Liver (tissue), 8 donors: ENCODE measurements at regions not wholly inside any gene's neighbourhood (a gene's known extent, or its start where the extent isn't known, plus 50 kb on each side); places are given as distances from the start of the nearest gene placed in this dataset.

Experiments used
- DNase-seq: peaks from one replicate; pipeline ENCODE4 v3.0.0-alpha.2; 2017; ENCODE audit warnings: low spot score
- H3K27ac ChIP-seq, 2 donors: one replicate each; pipeline ENCODE4 v1.7.0; 2013; ENCODE audit warnings: inconsistent platforms in 2 of 2, low read length in 2 of 2, control low read depth in 1 of 2, low read depth in 1 of 2, mild to moderate bottlenecking in 1 of 2
- H3K27me3 ChIP-seq, 4 donors: one replicate each; pipeline versions ENCODE4 v1.6.1 to v1.7.0; 2013; ENCODE audit warnings: low read length in 3 of 4, inconsistent platforms in 1 of 4, mild to moderate bottlenecking in 1 of 4, moderate library complexity in 1 of 4; ENCODE audit not compliant: control insufficient read depth in 4 of 4, insufficient read depth in 4 of 4
- H3K36me3 ChIP-seq, 4 donors: one replicate each; pipeline versions ENCODE4 v1.6.1 to v1.7.0; 2013; ENCODE audit warnings: low read length in 3 of 4, mild to moderate bottlenecking in 3 of 4, low read depth in 1 of 4, moderate library complexity in 1 of 4; ENCODE audit not compliant: control insufficient read depth in 4 of 4, insufficient read depth in 3 of 4
- H3K4me1 ChIP-seq, 4 donors: one replicate each; pipeline versions ENCODE4 v1.6.1 to v1.7.0; 2013; ENCODE audit warnings: low read length in 3 of 4, mild to moderate bottlenecking in 3 of 4, moderate library complexity in 1 of 4; ENCODE audit not compliant: control insufficient read depth in 4 of 4, insufficient read depth in 4 of 4
- H3K4me3 ChIP-seq, 3 donors: one replicate each; pipeline versions ENCODE4 v1.6.1 to v1.7.0; 2013; ENCODE audit warnings: low read length in 3 of 3, control low read depth in 1 of 3, low read depth in 1 of 3, mild to moderate bottlenecking in 1 of 3
- H3K9ac ChIP-seq, 2 donors: one replicate each; pipeline ENCODE4 v1.7.0; 2013; ENCODE audit warnings: low read length in 2 of 2, mild to moderate bottlenecking in 2 of 2, moderate library complexity in 2 of 2, control low read depth in 1 of 2, low read depth in 1 of 2
- H3K9me3 ChIP-seq, 4 donors: one replicate each; pipeline versions ENCODE4 v1.6.1 to v1.7.0; 2013; ENCODE audit warnings: low read length in 3 of 4; ENCODE audit not compliant: control insufficient read depth in 4 of 4
- ATF3 ChIP-seq: IDR thresholded peaks from 2 replicates; pipeline ENCODE4 v1.6.1; 2016; ENCODE audit warnings: antibody characterized with exemption
- CTCF ChIP-seq: fragments of 150-350 bp; IDR thresholded peaks from 2 replicates; pipeline ENCODE4 v1.5.1; 2017; ENCODE audit warnings: improper control_type of control experiment, low read depth, low read length; ENCODE audit not compliant: missing input control
- EGR1 ChIP-seq, 2 donors: IDR thresholded peaks; 2 replicates each; pipeline ENCODE4 v1.6.1; 2016 to 2018; ENCODE audit warnings: antibody characterized with exemption in 2 of 2, low read depth in 2 of 2
- FOXA1 ChIP-seq: IDR thresholded peaks from 2 replicates; pipeline ENCODE4 v1.6.1; 2016; ENCODE audit warnings: antibody characterized with exemption
- FOXA2 ChIP-seq: IDR thresholded peaks from 2 replicates; pipeline ENCODE4 v1.6.1; 2016; ENCODE audit warnings: antibody characterized with exemption
- GABPA ChIP-seq, 2 donors: IDR thresholded peaks in 1 of 2; conservative IDR thresholded peaks in 1 of 2; 2 replicates each; pipeline ENCODE4 v1.6.1; 2016; ENCODE audit warnings: antibody characterized with exemption in 2 of 2, mild to moderate bottlenecking in 1 of 2, moderate library complexity in 1 of 2
- HNF4A ChIP-seq, 2 donors: conservative IDR thresholded peaks; 2 replicates each; pipeline ENCODE4 v1.6.1; 2016; ENCODE audit warnings: antibody characterized with exemption in 2 of 2, mild to moderate bottlenecking in 2 of 2
- HNF4G ChIP-seq: IDR thresholded peaks from 2 replicates; pipeline ENCODE4 v1.6.1; 2016; ENCODE audit warnings: antibody characterized with exemption
- MAX ChIP-seq: IDR thresholded peaks from 2 replicates; pipeline ENCODE4 v1.6.1; 2016; ENCODE audit warnings: antibody characterized with exemption
- RAD21 ChIP-seq, 2 donors: IDR thresholded peaks; 2 replicates each; pipeline ENCODE4 v1.6.1; 2016; ENCODE audit warnings: antibody characterized with exemption in 2 of 2, mild to moderate bottlenecking in 2 of 2
- REST ChIP-seq: IDR thresholded peaks from 2 replicates; pipeline ENCODE4 v1.6.1; 2016; ENCODE audit warnings: antibody characterized with exemption, mild to moderate bottlenecking
- SP1 ChIP-seq: IDR thresholded peaks from 2 replicates; pipeline ENCODE4 v1.6.1; 2018; ENCODE audit warnings: antibody characterized with exemption, mild to moderate bottlenecking
- TAF1 ChIP-seq: conservative IDR thresholded peaks from 2 replicates; pipeline ENCODE4 v1.6.1; 2016; ENCODE audit warnings: antibody characterized with exemption, mild to moderate bottlenecking
- YY1 ChIP-seq: IDR thresholded peaks from 2 replicates; pipeline ENCODE4 v1.6.1; 2016; ENCODE audit warnings: antibody characterized with exemption, mild to moderate bottlenecking
- ZBTB33 ChIP-seq: IDR thresholded peaks from 2 replicates; pipeline ENCODE4 v1.6.1; 2016; ENCODE audit warnings: antibody characterized with exemption
- WGBS: extraction: QIAGEN DNeasy Blood & Tissue Kit; methylation state at CpG from one replicate; pipeline ENCODE4 v1.1.7; 2013; 5-methylcytosine and 5-hydroxymethylcytosine counted together
- donor health status: healthy.
- donor health status: healthy.
- donor health status: healthy.
- donor health status: healthy.
- donor health status: healthy.

GRCh38 chr11:109166441-109166840 lies 255.5 kb upstream of the C11orf87 start:
- Histone ChIP-seq H3K27me3 (peaks cover 0 to 2% (median 0%) of the 10 kb centered on the region in 4 donors), H3K4me3 (no peak overlapping the region), H3K36me3 (no peaks in the 10 kb centered on the region), H3K9me3 (no peaks in the 10 kb centered on the region), H3K27ac (no peak overlapping the region), H3K4me1 (no peaks in the 10 kb centered on the region), H3K9ac (no peak overlapping the region)
- DNase-seq, result no peak
- TF ChIP-seq RAD21 (IDR thresholded peaks at IDR 0.05) (no peak), ATF3 (no peak), GABPA (IDR thresholded peaks at IDR 0.05 in 1 of 2, conservative IDR thresholded peaks at IDR 0.05 in 1 of 2) (no peak), SP1 (no peak), FOXA2 (no peak), CTCF (no peak), MAX (no peak), REST (no peak), ZBTB33 (no peak), HNF4G (no peak), YY1 (no peak), TAF1 (no peak), FOXA1 (no peak), HNF4A (conservative IDR thresholded peaks at IDR 0.05) (no peak), EGR1 (IDR thresholded peaks at IDR 0.05; ENCODE audit: low read depth in 2 of 2) (no peak)
- 82% methylated on average over 2 of the region's 2 CpGs for WGBS

- no peaks in the 10 kb centered on the region for H3K36me3 ChIP-seq
- no peaks in the 10 kb centered on the region for H3K9me3 ChIP-seq
- no peak overlapping the region for H3K27ac ChIP-seq
- H3K4me1 ChIP-seq, result no peaks in the 10 kb centered on the region
- H3K4me3 ChIP-seq, result no peak overlapping the region
- no peak overlapping the region for H3K9ac ChIP-seq
- no peak for DNase-seq
- TF ChIP-seq HNF4G (no peak), RAD21 (IDR thresholded peaks at IDR 0.05) (no peak)
- peaks cover 0 to 2% (median 0%) of the 10 kb centered on the region in 4 donors for H3K27me3 ChIP-seq
Observed at GRCh38 chr11:109173504-109173903, 248.5 kb upstream of the C11orf87 start.
